H54 (cell line): ENCODE measurements at regions not wholly inside any gene's neighbourhood (a gene's known extent, or its start where the extent isn't known, plus 50 kb on each side); places are given as distances from the start of the nearest gene placed in this dataset.
"Not testable (repeated sequence)": the region's sequence is repeated elsewhere in the genome, so short reads cannot be mapped to it uniquely, and the experiment has no call there.

Experiments used
- DNase-seq: peaks from one replicate; pipeline ENCODE4 v3.0.0; 2011; ENCODE audit warnings: low spot score, mixed read lengths; ENCODE audit not compliant: insufficient read length
- FAIRE-seq: peaks from 3 replicates; lab custom pipeline; 2011; peaks lifted over from hg19 to GRCh38; lab: Jason Lieb, UNC
- POLR2A ChIP-seq: IDR thresholded peaks from 2 replicates; pipeline ENCODE4 v1.6.1; 2011; ENCODE audit warnings: low read depth, mild to moderate bottlenecking, low read length

DNA sequence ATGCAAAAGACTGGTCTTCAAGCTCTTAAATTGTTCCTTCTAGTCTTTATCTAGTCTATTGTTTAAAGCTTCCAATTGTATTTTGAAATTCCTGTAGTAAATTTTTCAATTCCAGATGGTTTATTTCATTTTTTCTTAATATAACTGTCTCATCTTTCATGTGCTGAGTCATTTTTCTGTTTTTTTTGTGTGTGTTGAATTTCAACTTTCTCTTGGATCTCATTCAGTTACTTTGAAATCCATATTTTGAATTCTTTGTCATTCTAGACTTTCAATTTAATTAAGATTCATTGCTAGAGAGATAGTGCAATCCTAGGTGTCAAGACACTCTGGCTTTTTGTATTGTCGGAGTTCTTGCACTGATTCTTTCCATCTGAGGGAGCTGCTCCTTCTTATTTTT, 128.0 kb upstream of the PRKG2 start:
- DNase-seq (no peak), FAIRE-seq (no peak)
- TF ChIP-seq POLR2A = no peak

DNA sequence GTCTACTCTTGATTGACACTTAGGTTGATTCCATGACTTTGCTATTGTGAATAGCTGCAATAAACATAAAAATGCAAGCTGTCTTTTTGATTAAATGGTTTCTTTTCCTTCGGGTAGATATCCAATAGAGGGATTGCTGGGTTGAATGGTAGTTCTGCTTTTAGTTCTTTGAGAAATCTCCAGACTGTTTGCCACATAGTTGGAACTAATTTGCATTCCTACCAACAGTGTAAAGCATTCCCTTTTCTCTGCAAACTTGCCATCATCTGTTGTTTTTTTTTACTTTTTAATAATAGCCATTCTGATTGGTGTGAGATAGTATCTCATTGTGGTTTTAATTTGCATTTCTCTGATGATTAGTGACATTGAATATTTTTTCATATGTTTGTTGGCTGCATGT, 122.2 kb upstream of the PRKG2 start:
- no peak for TF ChIP-seq POLR2A
- DNase-seq (no peak), FAIRE-seq (no peak)

GRCh38 chr4:81335122-81335912, 120.3 kb upstream of the PRKG2 start:
- no peak for TF ChIP-seq POLR2A
- DNase-seq = no peak
- FAIRE-seq = no peak

DNA sequence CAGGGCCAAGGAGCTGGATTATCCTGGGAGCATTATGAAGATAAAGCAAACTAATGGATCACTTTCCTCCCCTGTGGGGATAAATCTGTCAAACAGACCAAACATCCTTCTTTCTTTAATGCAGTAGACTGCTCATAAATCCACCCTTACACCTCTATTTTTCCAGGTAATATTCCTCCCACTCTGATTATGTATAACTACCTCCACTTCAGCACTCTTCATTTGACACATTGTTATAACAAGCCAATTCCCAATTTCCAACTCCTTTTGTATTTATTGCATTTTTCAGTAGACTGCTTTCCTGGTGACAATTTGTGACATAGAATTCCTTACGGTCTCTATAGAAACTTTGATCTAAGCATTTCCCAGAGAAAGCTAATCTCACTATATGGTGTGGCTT, 115.0 kb upstream of the PRKG2 start:
- DNase-seq (no peak), FAIRE-seq (no peak)
- no peak for TF ChIP-seq POLR2A

GRCh38 chr4:81326581-81326980, 111.6 kb upstream of the PRKG2 start:
- DNase-seq (no peak), FAIRE-seq (no peak)
- no peak for TF ChIP-seq POLR2A

DNA sequence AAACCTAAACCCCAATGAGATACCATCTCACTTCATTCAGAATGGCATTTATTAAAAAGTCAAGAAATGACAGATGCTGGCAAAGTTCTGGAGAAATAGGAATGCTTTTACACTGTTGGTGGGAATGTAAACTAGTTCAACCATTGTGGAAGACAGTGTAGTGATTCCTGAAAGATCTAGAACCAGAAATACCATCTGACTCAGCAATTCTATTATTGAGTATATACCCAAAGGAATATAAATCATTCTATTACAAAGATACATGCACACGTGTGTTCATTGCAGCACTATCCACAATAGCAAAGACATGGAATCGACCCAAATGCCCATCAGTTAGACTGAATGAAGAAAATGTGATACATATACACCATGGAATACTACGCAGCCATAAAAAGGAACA, 109.6 kb upstream of the PRKG2 start:
- not testable (repeated sequence) for DNase-seq, FAIRE-seq

- no peak for TF ChIP-seq POLR2A
- DNase-seq (no peak), FAIRE-seq (no peak)
These were observed 104.6 kb upstream of the PRKG2 start for GRCh38 chr4:81319657-81320056.

DNA sequence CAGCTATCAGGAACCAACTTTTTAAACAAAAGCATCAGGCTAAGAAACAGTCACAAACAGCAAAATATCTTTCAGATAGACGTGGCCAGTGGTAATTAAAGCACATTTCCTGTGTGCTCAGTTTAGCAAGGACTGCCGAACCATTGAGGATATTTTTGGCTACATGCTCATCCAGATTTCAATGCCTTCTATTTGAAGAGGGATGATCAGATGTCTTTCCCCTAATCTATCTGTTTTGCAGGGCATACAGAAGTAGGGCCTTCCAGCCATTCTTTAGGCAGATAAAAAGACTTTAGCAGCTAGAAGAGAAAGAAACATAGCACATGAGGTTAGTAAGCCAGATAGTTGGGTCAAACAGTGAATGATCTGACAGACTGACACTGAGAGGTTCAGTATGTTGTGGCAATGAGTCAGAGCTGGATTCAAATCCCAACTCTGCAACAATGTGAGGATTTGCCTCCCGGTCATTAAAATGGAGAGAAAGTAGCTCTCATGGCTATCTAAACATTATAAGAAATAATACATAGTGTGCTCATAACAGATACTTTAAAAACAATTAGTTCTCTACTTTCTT, 100.0 kb upstream of the PRKG2 start:
- DNase-seq (no peak), FAIRE-seq (no peak)
- TF ChIP-seq POLR2A = no peak

DNA sequence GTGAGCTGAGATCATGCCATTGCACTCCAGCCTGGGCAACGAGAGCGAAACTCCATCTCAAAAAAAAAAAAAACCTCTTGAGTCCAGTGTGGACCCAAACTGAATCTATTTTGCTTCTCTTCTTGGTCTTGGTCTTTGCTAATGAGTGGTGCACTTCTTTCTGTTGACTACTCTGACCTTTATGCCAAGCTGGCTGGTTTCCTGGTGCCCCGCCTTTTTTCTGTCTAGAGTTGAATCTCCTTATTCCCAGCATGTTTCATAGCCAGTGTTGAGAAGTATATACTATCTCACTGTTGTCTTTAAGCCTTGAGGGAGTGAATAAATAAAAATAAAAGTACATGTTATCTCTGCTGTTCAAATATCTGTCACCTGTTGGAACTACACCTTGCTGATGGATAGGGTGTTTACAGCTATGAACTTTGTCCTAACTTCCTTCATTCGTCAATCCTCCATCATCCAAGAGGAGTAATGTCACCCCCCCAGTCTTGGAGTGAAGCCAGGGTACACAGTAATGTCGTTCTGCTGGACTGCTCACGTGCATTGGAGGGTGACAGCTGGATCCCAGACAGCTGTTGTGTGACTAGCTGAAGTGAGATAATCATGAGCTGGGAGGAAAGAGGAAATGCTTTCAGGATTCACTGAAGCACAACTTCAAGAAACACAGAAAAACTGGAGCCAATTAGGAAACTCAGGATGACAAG, 99.3 kb upstream of the PRKG2 start:
- FAIRE-seq (no peak), DNase-seq (no peak)
- TF ChIP-seq POLR2A = no peak

GRCh38 chr4:81307991-81308390, 93.0 kb upstream of the PRKG2 start:
- DNase-seq (no peak), FAIRE-seq (no peak)
- no peak for TF ChIP-seq POLR2A

- DNase-seq = no peak
- TF ChIP-seq POLR2A = no peak
- FAIRE-seq = no peak
These were observed 89.8 kb upstream of the PRKG2 start for GRCh38 chr4:81304871-81305270.

DNA sequence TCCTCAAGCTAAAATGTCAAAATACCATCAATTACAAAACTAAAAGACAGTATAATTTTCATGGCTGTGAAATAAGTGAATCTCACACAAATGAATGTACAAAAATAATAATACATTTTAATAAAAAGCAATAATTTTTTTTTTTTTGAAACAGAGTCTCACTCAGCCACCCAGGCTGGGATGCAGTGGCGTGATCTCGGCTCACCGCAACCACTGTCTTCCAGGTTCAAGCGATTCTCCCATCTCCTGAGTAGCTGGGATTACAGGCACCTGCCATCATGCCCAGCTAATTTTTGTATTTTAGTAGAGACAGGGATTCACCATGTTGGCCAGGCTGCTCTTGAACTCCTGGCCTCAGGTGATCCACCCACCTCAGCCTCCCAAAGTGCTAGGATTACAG, 85.3 kb upstream of the PRKG2 start:
- not testable (repeated sequence) for FAIRE-seq, DNase-seq

- FAIRE-seq = no peak
- TF ChIP-seq POLR2A = no peak
These were observed 75.8 kb upstream of the PRKG2 start for GRCh38 chr4:81290813-81291212.

DNA sequence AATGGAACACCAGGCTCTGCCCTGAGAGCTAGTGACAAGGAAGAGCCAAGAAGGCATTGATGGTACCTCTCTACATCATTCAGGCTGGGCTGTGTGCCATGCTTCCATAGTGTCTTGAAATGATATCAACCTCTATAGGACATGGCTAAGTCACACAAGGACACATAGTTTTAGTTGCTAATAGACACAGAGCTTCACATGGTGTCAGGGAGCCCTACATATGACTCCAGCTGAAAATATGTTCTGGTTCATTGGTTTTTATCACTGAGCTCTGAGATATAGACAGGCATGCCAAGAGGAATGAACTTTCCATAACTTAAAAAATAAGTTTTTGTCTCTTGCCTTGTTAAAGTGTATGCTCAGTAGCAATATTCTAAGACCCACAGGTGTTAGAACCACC, 72.1 kb upstream of the PRKG2 start:
- TF ChIP-seq POLR2A = no peak
- FAIRE-seq (no peak), DNase-seq (no peak)

More at GRCh38 chr4:81290813-81291212, 75.8 kb upstream of the PRKG2 start:
- no peak for DNase-seq
